ENCODE measurements at regions not wholly inside any gene's neighbourhood (a gene's known extent, or its start where the extent isn't known, plus 50 kb on each side); places are given as distances from the start of the nearest gene placed in this dataset.

DNA sequence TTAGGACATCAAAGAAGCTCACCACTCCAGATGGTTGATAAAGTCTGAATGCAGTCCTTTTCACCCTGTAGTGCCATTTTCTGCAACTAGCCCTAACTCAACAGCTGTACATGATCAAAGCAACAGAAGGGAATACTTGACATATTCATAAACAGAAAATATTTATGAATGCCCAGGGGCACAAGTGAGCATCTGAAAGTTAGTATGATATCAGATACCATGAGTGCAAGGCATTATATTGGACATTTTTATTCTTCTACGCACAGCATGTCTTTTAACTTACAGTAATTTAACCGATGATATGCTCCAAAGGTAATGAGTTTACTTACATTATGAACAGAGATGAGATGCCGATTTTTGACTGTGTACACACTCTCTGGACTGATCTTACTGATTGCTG lies 142.0 kb downstream of the MCHR2 start:
- TF ChIP-seq EP300 (IDR thresholded peaks at IDR 0.05) (no peak), POLR2A (IDR thresholded peaks at IDR 0.05) (no peak)
- TF ChIP-seq, protein P1, sequence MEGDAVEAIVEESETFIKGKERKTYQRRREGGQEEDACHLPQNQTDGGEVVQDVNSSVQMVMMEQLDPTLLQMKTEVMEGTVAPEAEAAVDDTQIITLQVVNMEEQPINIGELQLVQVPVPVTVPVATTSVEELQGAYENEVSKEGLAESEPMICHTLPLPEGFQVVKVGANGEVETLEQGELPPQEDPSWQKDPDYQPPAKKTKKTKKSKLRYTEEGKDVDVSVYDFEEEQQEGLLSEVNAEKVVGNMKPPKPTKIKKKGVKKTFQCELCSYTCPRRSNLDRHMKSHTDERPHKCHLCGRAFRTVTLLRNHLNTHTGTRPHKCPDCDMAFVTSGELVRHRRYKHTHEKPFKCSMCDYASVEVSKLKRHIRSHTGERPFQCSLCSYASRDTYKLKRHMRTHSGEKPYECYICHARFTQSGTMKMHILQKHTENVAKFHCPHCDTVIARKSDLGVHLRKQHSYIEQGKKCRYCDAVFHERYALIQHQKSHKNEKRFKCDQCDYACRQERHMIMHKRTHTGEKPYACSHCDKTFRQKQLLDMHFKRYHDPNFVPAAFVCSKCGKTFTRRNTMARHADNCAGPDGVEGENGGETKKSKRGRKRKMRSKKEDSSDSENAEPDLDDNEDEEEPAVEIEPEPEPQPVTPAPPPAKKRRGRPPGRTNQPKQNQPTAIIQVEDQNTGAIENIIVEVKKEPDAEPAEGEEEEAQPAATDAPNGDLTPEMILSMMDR (IDR thresholded peaks at IDR 0.05), result no peak

Measured in ovary (tissue), 3 donors.